H9 (cell line): ENCODE measurements at regions not wholly inside any gene's neighbourhood (a gene's known extent, or its start where the extent isn't known, plus 50 kb on each side); places are given as distances from the start of the nearest gene placed in this dataset.

Source experiments
- DNase-seq: peaks from one replicate; pipeline ENCODE4 v3.0.0-alpha.2; 2017
- H2AFZ ChIP-seq: one replicate; pipeline ENCODE4 v1.6.1; 2013; ENCODE audit warnings: mild to moderate bottlenecking, low read length, control low read depth, moderate library complexity
- H2AK5ac ChIP-seq: 2 replicates; pipeline ENCODE4 v1.6.1; 2013; ENCODE audit warnings: low read length, control low read depth, mixed read lengths; ENCODE audit not compliant: insufficient read length
- H2BK120ac ChIP-seq: one replicate; pipeline ENCODE4 v1.6.1; 2013; ENCODE audit warnings: low read depth, mild to moderate bottlenecking, low read length, control low read depth, inconsistent platforms; ENCODE audit not compliant: poor library complexity, severe bottlenecking
- H2BK12ac ChIP-seq: 2 replicates; pipeline ENCODE4 v1.6.1; 2013; ENCODE audit warnings: low read length, control low read depth, mixed read lengths, low read depth; ENCODE audit not compliant: insufficient read length
- H2BK15ac ChIP-seq: 2 replicates; pipeline ENCODE4 v1.6.1; 2013; ENCODE audit warnings: low read depth, low read length, control low read depth
- H2BK20ac ChIP-seq: one replicate; pipeline ENCODE4 v1.6.1; 2013; ENCODE audit warnings: low read depth, mild to moderate bottlenecking, low read length, control low read depth, inconsistent platforms; ENCODE audit not compliant: poor library complexity, severe bottlenecking
- H2BK5ac ChIP-seq: 2 replicates; pipeline ENCODE4 v1.6.1; 2013; ENCODE audit warnings: low read length, control low read depth, mixed read lengths; ENCODE audit not compliant: insufficient read length
- H3K14ac ChIP-seq: 2 replicates; pipeline ENCODE4 v1.6.1; 2013; ENCODE audit warnings: low read length, control low read depth; ENCODE audit not compliant: insufficient read depth
- H3K18ac ChIP-seq: 2 replicates; pipeline ENCODE4 v1.6.1; 2013; ENCODE audit warnings: low read depth, mild to moderate bottlenecking, mixed read lengths, low read length, control low read depth; ENCODE audit not compliant: insufficient read length
- H3K23ac ChIP-seq: 2 replicates; pipeline ENCODE4 v1.6.1; 2013; ENCODE audit warnings: low read length, control low read depth, mixed read lengths, low read depth; ENCODE audit not compliant: insufficient read length
- H3K23me2 ChIP-seq: 2 replicates; pipeline ENCODE4 v1.6.1; 2013; ENCODE audit warnings: low read depth, mild to moderate bottlenecking, mixed read lengths, low read length, control low read depth; ENCODE audit not compliant: insufficient read length, poor library complexity, severe bottlenecking
- H3K27ac ChIP-seq: 2 replicates; pipeline ENCODE4 v1.5.1; 2013; ENCODE audit warnings: low read length, control low read depth, mixed read lengths, low read depth; ENCODE audit not compliant: insufficient read length
- H3K27me3 ChIP-seq: 2 replicates; pipeline ENCODE4 v1.6.1; 2013; ENCODE audit warnings: low read length, control low read depth, inconsistent platforms; ENCODE audit not compliant: insufficient read depth
- H3K4ac ChIP-seq: 2 replicates; pipeline ENCODE4 v1.6.1; 2013; ENCODE audit warnings: low read depth, mild to moderate bottlenecking, control low read depth, inconsistent platforms, low read length, moderate library complexity
- H3K4me1 ChIP-seq: 2 replicates; pipeline ENCODE4 v1.6.1; 2013; ENCODE audit warnings: low read length, control low read depth, inconsistent platforms; ENCODE audit not compliant: insufficient read depth
- H3K4me2 ChIP-seq: 2 replicates; pipeline ENCODE4 v1.6.1; 2013; ENCODE audit warnings: low read length, control low read depth, mixed read lengths; ENCODE audit not compliant: insufficient read length, insufficient read depth
- H3K56ac ChIP-seq: 2 replicates; pipeline ENCODE4 v1.6.1; 2013; ENCODE audit warnings: low read depth, mild to moderate bottlenecking, mixed read lengths, low read length, control low read depth; ENCODE audit not compliant: insufficient read length
- H3K79me1 ChIP-seq: 2 replicates; pipeline ENCODE4 v1.6.1; 2013; ENCODE audit warnings: low read depth, mild to moderate bottlenecking, moderate library complexity, low read length, control low read depth, inconsistent platforms; ENCODE audit not compliant: insufficient read depth, poor library complexity, severe bottlenecking
- H3K79me2 ChIP-seq: 2 replicates; pipeline ENCODE4 v1.6.1; 2013; ENCODE audit warnings: low read length, control low read depth, inconsistent platforms; ENCODE audit not compliant: insufficient read depth
- H3K9ac ChIP-seq: 2 replicates; pipeline ENCODE4 v1.6.1; 2013; ENCODE audit warnings: low read length, control low read depth, mixed read lengths; ENCODE audit not compliant: insufficient read length; ENCODE audit errors: extremely low read depth
- H3K9me3 ChIP-seq: one replicate; pipeline ENCODE4 v1.6.1; 2013; ENCODE audit warnings: low read depth, low read length, inconsistent platforms; ENCODE audit not compliant: control insufficient read depth
- H3T11ph ChIP-seq: one replicate; pipeline ENCODE4 v1.6.1; 2013; ENCODE audit warnings: mild to moderate bottlenecking, low read length, control low read depth, inconsistent platforms
- H4K20me1 ChIP-seq: one replicate; pipeline ENCODE4 v1.6.1; 2013; ENCODE audit not compliant: control insufficient read depth, insufficient read length, insufficient read depth
- H4K5ac ChIP-seq: 2 replicates; pipeline ENCODE4 v1.6.1; 2013; ENCODE audit warnings: low read depth, mild to moderate bottlenecking, mixed read lengths, low read length, control low read depth; ENCODE audit not compliant: insufficient read length
- H4K8ac ChIP-seq: replicated peaks from 2 replicates; pipeline ENCODE4 v1.6.1; 2013; ENCODE audit warnings: low read length, control low read depth, mixed read lengths, low read depth; ENCODE audit not compliant: insufficient read length
- H4K91ac ChIP-seq: 2 replicates; pipeline ENCODE4 v1.6.1; 2013; ENCODE audit warnings: low read depth, mild to moderate bottlenecking, moderate library complexity, mixed read lengths, low read length, control low read depth; ENCODE audit not compliant: insufficient read length
- H3K27ac Mint-ChIP-seq, 3 experiments: 2 replicates in 2 of 3; 3 replicates in 1 of 3; pipeline ENCODE4 v1.8.0; 2020 to 2021; ENCODE audit warnings: mixed read lengths in 3 of 3, mild to moderate bottlenecking in 1 of 3, moderate library complexity in 1 of 3
- H3K27me3 Mint-ChIP-seq: 2 replicates; pipeline ENCODE4 v1.8.0; 2021; ENCODE audit warnings: low read depth, mild to moderate bottlenecking, moderate library complexity, mixed read lengths
- H3K36me3 Mint-ChIP-seq, 3 experiments: 2 replicates in 2 of 3; 3 replicates in 1 of 3; pipeline ENCODE4 v1.8.0; 2020 to 2021; ENCODE audit warnings: low read depth in 3 of 3, mixed read lengths in 3 of 3; ENCODE audit not compliant: insufficient read depth in 1 of 3
- H3K4me1 Mint-ChIP-seq, 2 experiments: 2 replicates each; pipeline ENCODE4 v1.8.0; 2020; ENCODE audit warnings: mixed read lengths in 2 of 2
- H3K4me3 Mint-ChIP-seq, 2 experiments: 2 replicates in 1 of 2; 3 replicates in 1 of 2; pipeline ENCODE4 v1.8.0; 2020 to 2021; ENCODE audit warnings: mild to moderate bottlenecking in 2 of 2, mixed read lengths in 2 of 2, moderate library complexity in 1 of 2
- H3K9me3 Mint-ChIP-seq, 2 experiments: 2 replicates in 1 of 2; 3 replicates in 1 of 2; pipeline ENCODE4 v1.8.0; 2020; ENCODE audit warnings: mild to moderate bottlenecking in 2 of 2, mixed read lengths in 2 of 2, moderate library complexity in 1 of 2
- CTCF ChIP-seq: fragments of 200-600 bp; sonication (generic); conservative IDR thresholded peaks from 3 replicates; pipeline ENCODE4 v1.8.0; 2021; ENCODE audit warnings: antibody characterized with exemption, mild to moderate bottlenecking
- WGBS: extraction: QIAGEN DNeasy Blood & Tissue Kit; methylation state at CpG from one replicate; pipeline ENCODE4 v1.1.7; 2013; ENCODE audit warnings: missing lambda C conversion rate, low lambda C conversion rate, mixed read lengths; ENCODE audit not compliant: insufficient read length; ENCODE audit errors: extremely low coverage; 5-methylcytosine and 5-hydroxymethylcytosine counted together

- Mint-ChIP-seq H3K9me3 (no peaks in the 10 kb centered on the region), H3K4me1 (peaks cover 20 to 34% of the 10 kb centered on the region in 2 experiments), H3K27ac (no peak overlapping the region), H3K36me3 (no peaks in the 10 kb centered on the region), H3K4me3 (no peak overlapping the region), H3K27me3 (peaks cover 3% of the 10 kb centered on the region; the same call in 1 of the 2 replicates)
- Histone ChIP-seq H3K27me3 (no peaks in the 10 kb centered on the region), H2BK15ac (no peak overlapping the region), H4K8ac (no peak overlapping the region), H3K14ac (no peak overlapping the region), H3K9me3 (no peaks in the 10 kb centered on the region), H3K79me2 (no peaks in the 10 kb centered on the region), H4K91ac (no peak overlapping the region), H2AFZ (no peak overlapping the region), H4K5ac (no peak overlapping the region), H3K9ac (no peak overlapping the region), H2BK5ac (no peak overlapping the region), H3K23me2 (no peaks in the 10 kb centered on the region), H3K4me2 (no peak overlapping the region), H3K4ac (no peak overlapping the region), H3K27ac (no peak overlapping the region), H3K4me1 (no peaks in the 10 kb centered on the region; the same call in 1 of the 2 replicates), H2BK12ac (no peak overlapping the region), H3K79me1 (no peaks in the 10 kb centered on the region), H2AK5ac (no peak overlapping the region), H2BK20ac (peak overlapping the region; percentile 61), H4K20me1 (no peaks in the 10 kb centered on the region), H3K56ac (no peak overlapping the region), H3K18ac (no peak overlapping the region), H3T11ph (no peak overlapping the region), H2BK120ac (peak overlapping the region; percentile 14), H3K23ac (no peak overlapping the region)
- TF ChIP-seq CTCF: no peak
- WGBS: no CpG with 5 or more reads among the region's 10 CpGs
- DNase-seq: no peak
Measured at GRCh38 chr2:41878056-41878455, 169.8 kb upstream of the PKDCC start.
